Body of pancreas (tissue), 4 donors: ENCODE measurements at regions not wholly inside any gene's neighbourhood (a gene's known extent, or its start where the extent isn't known, plus 50 kb on each side); places are given as distances from the start of the nearest gene placed in this dataset.

Source experiments
- ATAC-seq: fragments of 150-250 bp; one replicate; pipeline ENCODE4 v1.9.1; 2016
- DNase-seq, 4 donors: peaks; one replicate each; pipeline ENCODE4 v3.0.0-alpha.2; 2019
- H3K27ac ChIP-seq, 4 donors: fragments of 200-600 bp; sonication (generic); 1 replicate in 3 of 4; 2 replicates in 1 of 4; pipeline versions ENCODE4 v1.5.1 to v1.6.1; 2016 to 2019; ENCODE audit warnings: mild to moderate bottlenecking in 1 of 4, mixed read lengths in 1 of 4, moderate library complexity in 1 of 4
- H3K27me3 ChIP-seq, 2 donors: fragments of 200-600 bp; sonication (generic); one replicate each; pipeline ENCODE4 v1.6.0; 2016; ENCODE audit warnings: mild to moderate bottlenecking in 1 of 2
- H3K36me3 ChIP-seq, 2 donors: fragments of 200-600 bp; sonication (generic); replicated peaks in 1 of 2; 2 replicates each; pipeline ENCODE4 v1.5.1; 2016; ENCODE audit warnings: low read depth in 2 of 2; ENCODE audit not compliant: insufficient read depth in 1 of 2
- H3K4me1 ChIP-seq: fragments of 200-600 bp; sonication (generic); one replicate; pipeline ENCODE4 v1.6.0; 2016
- H3K4me3 ChIP-seq, 2 donors: fragments of 200-600 bp; sonication (generic); 1 replicate in 1 of 2; 2 replicates in 1 of 2; pipeline ENCODE4 v1.5.1; 2016 to 2019
- H3K9me3 ChIP-seq, 3 donors: fragments of 200-600 bp; sonication (generic); 1 replicate in 2 of 3; 2 replicates in 1 of 3; pipeline ENCODE4 v1.5.1; 2016
- POLR2A ChIP-seq, 3 donors: fragments of 450-650 bp; IDR thresholded peaks; one replicate each; pipeline ENCODE4 v1.6.1; 2016; ENCODE audit warnings: antibody characterized with exemption in 3 of 3, mild to moderate bottlenecking in 2 of 3
- WGBS, 2 donors: methylation state at CpG; one replicate each; pipeline ENCODE4 v1.1.5; 2017; 5-methylcytosine and 5-hydroxymethylcytosine counted together
- intact Hi-C: fragments of 100-400 bp; cut with DNase I; formaldehyde crosslinking; loops from one replicate; pipeline ENCODE4 v1.15.1; 2023
- TF ChIP-seq, protein P1 (sequence below), 7 experiments: fragments of 450-650 bp in 4 of 7; fragments of 200-600 bp in 3 of 7; sonication (generic) in 3 of 7; IDR thresholded peaks; one replicate each; pipeline ENCODE4 v1.5.1; 2016 to 2019; ENCODE audit warnings: antibody characterized with exemption in 7 of 7

DNA sequence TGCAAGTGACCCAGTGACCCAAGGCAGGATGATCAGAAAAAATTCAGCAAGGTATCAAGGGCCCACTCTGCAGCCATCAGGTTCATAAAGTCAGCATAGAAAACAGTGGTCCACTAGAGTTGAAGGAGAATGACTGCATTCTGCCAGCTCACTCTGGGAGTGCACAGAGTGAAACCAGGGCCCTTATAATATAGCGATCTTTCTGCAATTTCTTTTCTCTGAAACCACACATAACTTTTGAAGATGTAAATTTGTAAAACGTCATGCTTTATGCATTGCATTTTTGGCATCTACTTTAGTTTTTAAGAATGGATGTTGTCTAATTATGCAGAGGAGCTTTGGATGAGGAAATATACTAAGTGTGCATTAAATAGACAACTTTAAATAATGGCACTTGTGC, 225.0 kb upstream of the SMIM21 start:
- H3K27ac ChIP-seq = no peak overlapping the region
- ATAC-seq (no peak), DNase-seq (no peak)
- intact Hi-C loops = no loop called here
- H3K36me3 ChIP-seq = no peaks in the 10 kb centered on the region
- no peaks in the 10 kb centered on the region for H3K4me1 ChIP-seq
- no peaks in the 10 kb centered on the region for H3K9me3 ChIP-seq
- TF ChIP-seq, protein P1, sequence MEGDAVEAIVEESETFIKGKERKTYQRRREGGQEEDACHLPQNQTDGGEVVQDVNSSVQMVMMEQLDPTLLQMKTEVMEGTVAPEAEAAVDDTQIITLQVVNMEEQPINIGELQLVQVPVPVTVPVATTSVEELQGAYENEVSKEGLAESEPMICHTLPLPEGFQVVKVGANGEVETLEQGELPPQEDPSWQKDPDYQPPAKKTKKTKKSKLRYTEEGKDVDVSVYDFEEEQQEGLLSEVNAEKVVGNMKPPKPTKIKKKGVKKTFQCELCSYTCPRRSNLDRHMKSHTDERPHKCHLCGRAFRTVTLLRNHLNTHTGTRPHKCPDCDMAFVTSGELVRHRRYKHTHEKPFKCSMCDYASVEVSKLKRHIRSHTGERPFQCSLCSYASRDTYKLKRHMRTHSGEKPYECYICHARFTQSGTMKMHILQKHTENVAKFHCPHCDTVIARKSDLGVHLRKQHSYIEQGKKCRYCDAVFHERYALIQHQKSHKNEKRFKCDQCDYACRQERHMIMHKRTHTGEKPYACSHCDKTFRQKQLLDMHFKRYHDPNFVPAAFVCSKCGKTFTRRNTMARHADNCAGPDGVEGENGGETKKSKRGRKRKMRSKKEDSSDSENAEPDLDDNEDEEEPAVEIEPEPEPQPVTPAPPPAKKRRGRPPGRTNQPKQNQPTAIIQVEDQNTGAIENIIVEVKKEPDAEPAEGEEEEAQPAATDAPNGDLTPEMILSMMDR (IDR thresholded peaks at IDR 0.05) = no peak
- no peak for TF ChIP-seq POLR2A (IDR thresholded peaks at IDR 0.05)
- WGBS, 2 donors = 59 to 64% methylated on average over 2 of the region's 2 CpGs
- H3K27me3 ChIP-seq = no peaks in the 10 kb centered on the region
- H3K4me3 ChIP-seq = no peak overlapping the region

- no peaks in the 10 kb centered on the region for H3K27me3 ChIP-seq
- 82 to 89% methylated on average over 6 of the region's 6 CpGs for WGBS, 2 donors
- TF ChIP-seq, protein P1 (IDR thresholded peaks at IDR 0.05) = no peak
- no peak for TF ChIP-seq POLR2A (IDR thresholded peaks at IDR 0.05)
- no peaks in the 10 kb centered on the region for H3K36me3 ChIP-seq
- no peak for ATAC-seq
- no peaks in the 10 kb centered on the region for H3K4me1 ChIP-seq
- no peak overlapping the region for H3K4me3 ChIP-seq
- H3K9me3 ChIP-seq = no peaks in the 10 kb centered on the region
- intact Hi-C loops = no loop called here
- no peak overlapping the region for H3K27ac ChIP-seq
- no peak for DNase-seq
These were observed 217.4 kb upstream of the SMIM21 start for GRCh38 chr18:75644871-75645270.

DNA sequence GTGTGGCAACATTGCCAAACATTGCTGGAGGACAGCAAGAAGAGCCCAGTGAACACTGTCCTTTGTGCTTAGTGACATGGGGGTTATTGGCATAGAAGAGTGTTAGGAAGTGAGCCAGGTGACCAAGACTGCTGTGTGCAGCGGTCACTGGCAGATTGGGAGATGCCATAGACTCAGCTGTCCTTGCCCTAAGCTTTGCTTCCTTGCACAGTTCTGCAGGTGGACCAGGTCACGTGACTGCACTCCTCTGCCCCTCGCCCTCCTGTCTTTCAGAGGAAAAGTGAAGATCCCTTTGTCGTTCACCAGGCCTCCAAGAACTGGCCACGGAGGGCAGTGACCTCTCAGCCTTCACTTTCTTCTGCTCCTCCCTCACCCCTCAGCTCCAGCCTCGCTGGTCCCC, 215.6 kb upstream of the SMIM21 start:
- Histone ChIP-seq H3K4me1 (no peaks in the 10 kb centered on the region), H3K27ac (no peak overlapping the region), H3K36me3 (no peaks in the 10 kb centered on the region), H3K9me3 (no peaks in the 10 kb centered on the region), H3K27me3 (no peaks in the 10 kb centered on the region), H3K4me3 (no peak overlapping the region)
- WGBS, 2 donors = 61 to 62% methylated on average over 6 of the region's 6 CpGs
- DNase-seq = no peak
- intact Hi-C loops = no loop called here
- no peak for TF ChIP-seq POLR2A (IDR thresholded peaks at IDR 0.05)
- TF ChIP-seq, protein P1 (IDR thresholded peaks at IDR 0.05) = no peak
- ATAC-seq = no peak

DNA sequence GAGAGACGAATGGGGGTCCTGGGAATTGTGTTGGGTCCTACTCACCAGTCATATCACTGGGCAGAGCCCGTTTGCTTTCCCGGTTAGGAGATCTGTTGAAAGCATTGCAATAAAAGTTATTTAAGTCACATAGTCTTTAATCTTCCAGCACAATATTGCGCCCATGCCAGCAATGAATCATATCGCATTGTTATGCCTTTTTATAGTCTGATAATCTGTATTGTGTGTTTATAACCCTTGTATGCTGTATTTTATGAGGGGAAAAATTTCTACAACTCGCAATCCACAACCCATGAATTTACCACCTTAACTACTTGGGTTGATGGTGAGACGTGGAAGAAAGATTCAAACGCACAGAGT, 211.9 kb upstream of the SMIM21 start:
- no peak for DNase-seq
- Histone ChIP-seq H3K4me3 (no peak overlapping the region), H3K36me3 (no peaks in the 10 kb centered on the region), H3K27ac (no peak overlapping the region), H3K27me3 (no peaks in the 10 kb centered on the region), H3K9me3 (no peaks in the 10 kb centered on the region), H3K4me1 (no peaks in the 10 kb centered on the region)
- TF ChIP-seq, protein P1 (IDR thresholded peaks at IDR 0.05) = no peak
- no peak for TF ChIP-seq POLR2A (IDR thresholded peaks at IDR 0.05)
- ATAC-seq = no peak
- WGBS, 2 donors = 69 to 76% methylated on average over 8 of the region's 8 CpGs
- intact Hi-C loops = no loop called here

- Histone ChIP-seq H3K4me3 (no peak overlapping the region), H3K27me3 (no peaks in the 10 kb centered on the region), H3K4me1 (no peaks in the 10 kb centered on the region), H3K9me3 (no peaks in the 10 kb centered on the region), H3K36me3 (no peaks in the 10 kb centered on the region), H3K27ac (no peak overlapping the region)
- 34 to 44% methylated on average over 19 to 24 of the region's 24 CpGs for WGBS, 2 donors
- intact Hi-C loops = no loop called here
- DNase-seq = no peak
- no peak for ATAC-seq
- TF ChIP-seq, protein P1 (IDR thresholded peaks at IDR 0.05) = no peak
- no peak for TF ChIP-seq POLR2A (IDR thresholded peaks at IDR 0.05)
These were observed 211.4 kb upstream of the SMIM21 start for GRCh38 chr18:75638776-75639471.
